ENCODE measurements at regions not wholly inside any gene's neighbourhood (a gene's known extent, or its start where the extent isn't known, plus 50 kb on each side); places are given as distances from the start of the nearest gene placed in this dataset.
A peak's percentile ranks its signal among the peaks of the same experiment; 100 is the strongest.

DNA sequence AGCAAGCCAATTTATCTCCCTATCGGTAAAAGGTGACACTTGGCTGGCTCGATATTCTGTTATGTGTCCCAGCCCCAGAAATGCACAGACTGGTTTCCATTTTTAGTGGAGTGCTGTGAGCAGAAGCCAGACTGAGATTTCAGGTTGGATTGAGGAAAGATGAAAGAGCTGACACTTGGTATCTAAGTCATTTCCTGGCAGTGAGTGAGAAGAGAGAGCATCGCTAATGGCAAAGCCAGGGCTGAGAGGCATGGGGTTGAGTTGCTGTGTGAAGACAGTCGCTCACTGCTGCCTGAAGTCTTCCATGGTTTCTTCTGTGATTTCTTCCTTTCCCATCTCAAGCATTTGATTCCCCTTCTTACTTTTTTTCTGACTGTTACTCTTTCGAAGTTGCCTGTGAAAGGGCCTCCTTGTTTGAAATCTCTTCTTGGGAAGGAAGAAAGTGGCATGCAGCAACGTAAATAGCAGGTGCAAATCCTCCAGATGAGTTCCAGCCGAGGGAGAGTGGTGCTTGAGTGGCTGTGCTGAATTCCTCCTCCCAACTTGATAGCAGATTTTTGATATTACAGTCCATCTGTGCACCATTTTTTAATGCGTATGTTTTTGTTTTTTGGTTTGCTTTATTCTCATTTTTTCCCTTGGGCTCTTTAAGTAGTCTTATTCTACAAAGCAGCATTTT, 109.2 kb upstream of the LIMCH1 start:
- ATAC-seq (peak; percentile 25 to 35 (median 32)), DNase-seq (no peak)
- TF ChIP-seq POLR2A (IDR thresholded peaks at IDR 0.05) (no peak), CTCF (IDR thresholded peaks at IDR 0.05) (no peak)
- Histone ChIP-seq H3K27ac (peak overlapping the region in 11 of 12 donors; percentile 25 to 93 (median 67)), H3K4me3 (no peak overlapping the region), H3K9me3 (peaks cover 0 to 6% (median 0%) of the 10 kb centered on the region in 12 donors), H3K36me3 (no peaks in the 10 kb centered on the region), H3K4me1 (peaks cover 5 to 96% (median 70%) of the 10 kb centered on the region in 12 donors), H3K27me3 (no peaks in the 10 kb centered on the region)
- WGBS, 4 donors, result 48 to 53% (median 50%) methylated on average over 8 of the region's 8 CpGs
- intact Hi-C loops (cut with DNase I), result loop anchor here in 6 of 10 donors (5.0 to 10.0 kb wide), 4 partner anchors 64 to 136 kb away; partner anchors contain the start of gene LIMCH1 (in 2 of the 6)

- Histone ChIP-seq H3K9me3 (peaks cover 0 to 6% (median 0%) of the 10 kb centered on the region in 12 donors), H3K4me3 (no peak overlapping the region), H3K27ac (peak overlapping the region in 11 of 12 donors; percentile 25 to 93 (median 67)), H3K4me1 (peaks cover under 1 to 95% (median 70%) of the 10 kb centered on the region in 12 donors), H3K27me3 (no peaks in the 10 kb centered on the region), H3K36me3 (no peaks in the 10 kb centered on the region)
- no peak for DNase-seq
- 58 to 72% (median 65%) methylated on average over 5 of the region's 5 CpGs for WGBS, 4 donors
- intact Hi-C loops (cut with DNase I), result loop anchor here in 6 of 10 donors (5.0 to 10.0 kb wide), 4 partner anchors 64 to 137 kb away; partner anchors contain the start of gene LIMCH1 (in 2 of the 6)
- TF ChIP-seq CTCF (IDR thresholded peaks at IDR 0.05) (no peak), POLR2A (IDR thresholded peaks at IDR 0.05) (no peak)
- peak; percentile 43 to 61 (median 54) for ATAC-seq
Observed at GRCh38 chr4:41429280-41429669, 108.7 kb upstream of the LIMCH1 start.

GRCh38 chr4:41430792-41431191, 107.2 kb upstream of the LIMCH1 start:
- H3K36me3 ChIP-seq, result no peaks in the 10 kb centered on the region
- H3K27ac ChIP-seq, result peak overlapping the region in 11 of 12 donors; percentile 4 to 93 (median 67)
- H3K4me1 ChIP-seq, result peaks cover 0 to 85% (median 58%) of the 10 kb centered on the region in 12 donors
- no peak overlapping the region for H3K4me3 ChIP-seq
- ATAC-seq (peak in 2 of 4 donors; percentile 52 to 63), DNase-seq (no peak)
- TF ChIP-seq POLR2A (IDR thresholded peaks at IDR 0.05) (no peak), CTCF (IDR thresholded peaks at IDR 0.05) (no peak)
- no peaks in the 10 kb centered on the region for H3K27me3 ChIP-seq
- H3K9me3 ChIP-seq, result peaks cover 0 to 6% (median 0%) of the 10 kb centered on the region in 12 donors
- intact Hi-C loops (cut with DNase I), result loop anchor here in 4 of 10 donors (5.0 to 10.0 kb wide), 3 partner anchors 68 to 214 kb away; partner anchors contain the start of gene LIMCH1 (in 1 of the 4)
- 60 to 80% (median 71%) methylated on average over 1 of the region's 1 CpG for WGBS, 4 donors

DNA sequence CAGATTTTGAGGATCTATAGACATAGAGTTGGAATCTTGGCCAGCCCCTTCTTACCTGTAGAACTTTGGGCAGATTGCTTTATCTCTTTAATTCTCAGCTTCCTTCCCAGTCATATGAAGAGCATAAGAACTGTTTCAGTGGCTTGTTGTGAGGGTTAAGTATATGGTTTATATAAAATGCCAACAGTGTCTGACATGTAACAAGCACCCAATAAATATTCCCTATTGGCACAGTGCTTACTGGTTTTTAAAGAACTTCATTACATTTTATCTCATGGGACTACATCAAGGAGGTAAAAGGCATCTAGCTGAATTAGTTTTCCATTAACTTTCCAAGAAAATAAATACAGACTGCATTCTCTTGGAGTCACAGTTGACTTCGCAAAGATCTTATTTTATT, 106.7 kb upstream of the LIMCH1 start:
- H3K9me3 ChIP-seq, result peaks cover 0 to 6% (median 0%) of the 10 kb centered on the region in 12 donors
- peak overlapping the region in 9 of 12 donors; percentile 2 to 93 (median 67) for H3K27ac ChIP-seq
- H3K4me3 ChIP-seq, result no peak overlapping the region
- no peak for DNase-seq
- H3K36me3 ChIP-seq, result no peaks in the 10 kb centered on the region
- ATAC-seq, result no peak
- peaks cover 2 to 88% (median 62%) of the 10 kb centered on the region in 12 donors for H3K4me1 ChIP-seq
- intact Hi-C loops (cut with DNase I), result loop anchor here in 4 of 10 donors (5.0 to 10.0 kb wide), 3 partner anchors 69 to 214 kb away; partner anchors contain the start of gene LIMCH1 (in 1 of the 4)
- no peaks in the 10 kb centered on the region for H3K27me3 ChIP-seq
- no peak for TF ChIP-seq POLR2A (IDR thresholded peaks at IDR 0.05)
- no peak for TF ChIP-seq CTCF (IDR thresholded peaks at IDR 0.05)
- WGBS, 4 donors, result 94 to 100% (median 96%) methylated on average over 1 of the region's 1 CpG

All from heart left ventricle (tissue), 16 donors.